DND-41 (cell line): ENCODE measurements at regions not wholly inside any gene's neighbourhood (a gene's known extent, or its start where the extent isn't known, plus 50 kb on each side); places are given as distances from the start of the nearest gene placed in this dataset.
A peak's percentile ranks its signal among the peaks of the same experiment; 100 is the strongest.

ENCODE experiments used
- ATAC-seq: fragments of 200-7000 bp; cut with Tn5 transposase; 3 replicates; pipeline ENCODE4 v1.9.1; 2021; ENCODE audit warnings: low read depth; ENCODE audit not compliant: insufficient read depth
- DNase-seq: peaks from one replicate; pipeline ENCODE4 v3.0.0-alpha.2; 2020
- H2AFZ ChIP-seq: 2 replicates; pipeline ENCODE4 v1.6.0; 2012; ENCODE audit warnings: low read depth, low read length
- H3K27ac ChIP-seq: 2 replicates; pipeline ENCODE4 v1.5.1; 2012; ENCODE audit warnings: low read length, inconsistent platforms
- H3K27me3 ChIP-seq: fragments of 200-600 bp; sonication (generic); 2 replicates; pipeline ENCODE4 v1.6.0; 2012; ENCODE audit warnings: low read length, mild to moderate bottlenecking, inconsistent platforms; ENCODE audit not compliant: insufficient read depth, poor library complexity
- H3K36me3 ChIP-seq: 2 replicates; pipeline ENCODE4 v1.5.1; 2012; ENCODE audit warnings: low read length, inconsistent platforms; ENCODE audit not compliant: insufficient read depth
- H3K4me1 ChIP-seq: 2 replicates; pipeline ENCODE4 v1.5.1; 2012; ENCODE audit warnings: mild to moderate bottlenecking, low read length; ENCODE audit not compliant: insufficient read depth
- H3K4me2 ChIP-seq: 2 replicates; pipeline ENCODE4 v1.6.0; 2012; ENCODE audit warnings: mild to moderate bottlenecking, moderate library complexity, low read length, inconsistent platforms; ENCODE audit not compliant: insufficient read depth
- H3K4me3 ChIP-seq, 2 experiments: fragments of 200-600 bp in 1 of 2; shearing (Covaris generic) in 1 of 2; 2 replicates each; pipeline ENCODE4 v1.5.1; 2012 to 2016; ENCODE audit warnings: inconsistent platforms in 2 of 2, low read length in 2 of 2, mild to moderate bottlenecking in 2 of 2, low read depth in 1 of 2, moderate library complexity in 1 of 2
- H3K79me2 ChIP-seq: 2 replicates; pipeline ENCODE4 v1.6.0; 2012; ENCODE audit warnings: low read length, inconsistent platforms; ENCODE audit not compliant: insufficient read depth
- H3K9ac ChIP-seq: 2 replicates; pipeline ENCODE4 v1.6.0; 2012; ENCODE audit warnings: low read depth, mild to moderate bottlenecking, inconsistent platforms, low read length, moderate library complexity
- H3K9me3 ChIP-seq: 2 replicates; pipeline ENCODE4 v1.5.1; 2012; ENCODE audit warnings: low read length, moderate library complexity, mild to moderate bottlenecking, inconsistent platforms; ENCODE audit not compliant: insufficient read depth, severe bottlenecking
- H4K20me1 ChIP-seq: 2 replicates; pipeline ENCODE4 v1.6.0; 2012; ENCODE audit warnings: low read length; ENCODE audit not compliant: insufficient read depth
- EZH2 ChIP-seq: IDR thresholded peaks from 3 replicates; pipeline ENCODE4 v1.6.1; 2012; ENCODE audit warnings: borderline replicate concordance, low read depth, mild to moderate bottlenecking, moderate library complexity, low read length, inconsistent platforms; ENCODE audit not compliant: severe bottlenecking
- TF ChIP-seq, protein P1 (sequence below): IDR thresholded peaks from 2 replicates; pipeline ENCODE4 v1.5.1; 2012; ENCODE audit warnings: borderline replicate concordance, low read length, moderate library complexity, mild to moderate bottlenecking; ENCODE audit not compliant: poor library complexity, severe bottlenecking; ENCODE audit errors: extremely low read depth

GRCh38 chr2:160651416-160652200 lies 158.0 kb upstream of the RBMS1 start:
- Histone ChIP-seq H3K9ac (peak overlapping the region; percentile 28), H3K9me3 (no peaks in the 10 kb centered on the region), H3K4me1 (peaks cover 34% of the 10 kb centered on the region), H3K27me3 (no peaks in the 10 kb centered on the region), H3K4me2 (peak overlapping the region; percentile 54), H3K27ac (peak overlapping the region; percentile 84), H2AFZ (peak overlapping the region; percentile 49), H3K4me3 (no peak overlapping the region; a peak in 1 of 4 replicates), H3K36me3 (no peaks in the 10 kb centered on the region), H4K20me1 (no peaks in the 10 kb centered on the region), H3K79me2 (no peaks in the 10 kb centered on the region)
- DNase-seq: no peak
- peak; percentile 38; the same call in 2 of the 3 replicates for ATAC-seq
- TF ChIP-seq, protein P1, sequence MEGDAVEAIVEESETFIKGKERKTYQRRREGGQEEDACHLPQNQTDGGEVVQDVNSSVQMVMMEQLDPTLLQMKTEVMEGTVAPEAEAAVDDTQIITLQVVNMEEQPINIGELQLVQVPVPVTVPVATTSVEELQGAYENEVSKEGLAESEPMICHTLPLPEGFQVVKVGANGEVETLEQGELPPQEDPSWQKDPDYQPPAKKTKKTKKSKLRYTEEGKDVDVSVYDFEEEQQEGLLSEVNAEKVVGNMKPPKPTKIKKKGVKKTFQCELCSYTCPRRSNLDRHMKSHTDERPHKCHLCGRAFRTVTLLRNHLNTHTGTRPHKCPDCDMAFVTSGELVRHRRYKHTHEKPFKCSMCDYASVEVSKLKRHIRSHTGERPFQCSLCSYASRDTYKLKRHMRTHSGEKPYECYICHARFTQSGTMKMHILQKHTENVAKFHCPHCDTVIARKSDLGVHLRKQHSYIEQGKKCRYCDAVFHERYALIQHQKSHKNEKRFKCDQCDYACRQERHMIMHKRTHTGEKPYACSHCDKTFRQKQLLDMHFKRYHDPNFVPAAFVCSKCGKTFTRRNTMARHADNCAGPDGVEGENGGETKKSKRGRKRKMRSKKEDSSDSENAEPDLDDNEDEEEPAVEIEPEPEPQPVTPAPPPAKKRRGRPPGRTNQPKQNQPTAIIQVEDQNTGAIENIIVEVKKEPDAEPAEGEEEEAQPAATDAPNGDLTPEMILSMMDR: no peak
- TF ChIP-seq EZH2: no peak

- H2AFZ ChIP-seq: peak overlapping the region; percentile 49
- H3K4me1 ChIP-seq: peaks cover 34% of the 10 kb centered on the region
- ATAC-seq (peak; percentile 99), DNase-seq (peak; percentile 94)
- TF ChIP-seq, protein P1: peak; percentile 20
- TF ChIP-seq EZH2: no peak
- H3K79me2 ChIP-seq: no peaks in the 10 kb centered on the region
- H3K36me3 ChIP-seq: no peaks in the 10 kb centered on the region
- no peaks in the 10 kb centered on the region for H4K20me1 ChIP-seq
- peak overlapping the region; percentile 54 for H3K4me2 ChIP-seq
- peak overlapping the region; percentile 84 for H3K27ac ChIP-seq
- 0 out of 4 replicates have a peak overlapping the region, but pooled peaks of 1 of the 2 experiments have one; percentile 5 for H3K4me3 ChIP-seq
- no peaks in the 10 kb centered on the region for H3K27me3 ChIP-seq
- peak overlapping the region; percentile 28 for H3K9ac ChIP-seq
- H3K9me3 ChIP-seq: no peaks in the 10 kb centered on the region
Observed at GRCh38 chr2:160652236-160652635, 158.6 kb upstream of the RBMS1 start.

- Histone ChIP-seq H3K4me2 (no peak overlapping the region), H3K27me3 (no peaks in the 10 kb centered on the region), H3K4me1 (peaks cover 16% of the 10 kb centered on the region), H2AFZ (no peak overlapping the region), H3K36me3 (no peaks in the 10 kb centered on the region), H4K20me1 (no peaks in the 10 kb centered on the region), H3K79me2 (no peaks in the 10 kb centered on the region), H3K9me3 (no peaks in the 10 kb centered on the region), H3K4me3 (no peak overlapping the region), H3K9ac (no peak overlapping the region), H3K27ac (no peak overlapping the region)
- TF ChIP-seq, protein P1: no peak
- no peak for TF ChIP-seq EZH2
- ATAC-seq: no peak
- DNase-seq: no peak
Observed at GRCh38 chr2:160657196-160657595, 163.6 kb upstream of the RBMS1 start.
